HepG2 (cell line): ENCODE measurements at regions not wholly inside any gene's neighbourhood (a gene's known extent, or its start where the extent isn't known, plus 50 kb on each side); places are given as distances from the start of the nearest gene placed in this dataset.

Experiments used
- ATAC-seq: fragments of 200-7000 bp; cut with Tn5 transposase; 3 replicates; pipeline ENCODE4 v1.9.1; 2020; ENCODE audit warnings: mild to moderate bottlenecking, moderate library complexity
- BruUV-seq: library from RNA; stranded (reverse); fragments of 400-500 nt; replicated peaks from 2 replicates; lab custom pipeline; 2021; lab: Mats Ljungman, UMichigan
- CTCF ChIA-PET: fragments of 300-600 bp; formaldehyde crosslinking; extraction: SDS; loops from one replicate; lab custom pipeline; 2021; ENCODE audit warnings: low total read pairs, inconsistent platforms, low intra/inter-chr PET ratio; lab: Yijun Ruan, JAX
- POLR2A ChIA-PET: fragments of 350-600 bp; sonication (Branson Sonifier 250); formaldehyde crosslinking; loops from one replicate; lab custom pipeline; 2020; ENCODE audit warnings: antibody characterized with exemption, inconsistent platforms; lab: Yijun Ruan, JAX
- DNase-seq: peaks from one replicate; pipeline ENCODE4 v3.0.0-alpha.2; 2015; ENCODE audit warnings: low spot score
- FAIRE-seq: peaks from 3 replicates; lab custom pipeline; 2011; peaks lifted over from hg19 to GRCh38; lab: Jason Lieb, UNC
- H2AFZ ChIP-seq: one replicate; pipeline ENCODE4 v1.6.1; 2011; ENCODE audit warnings: low read length, inconsistent platforms
- H3K27ac ChIP-seq: fragments of 300-600 bp; 3 replicates; pipeline ENCODE4 v1.8.0; 2011; ENCODE audit warnings: mixed run types, mild to moderate bottlenecking, mixed read lengths, low read length, inconsistent platforms; ENCODE audit not compliant: insufficient read depth; ENCODE audit errors: extremely low read length
- H3K27me3 ChIP-seq, 2 experiments: fragments of 200-600 bp in 1 of 2; 2 replicates in 1 of 2; 3 replicates in 1 of 2; pipeline versions ENCODE4 v1.6.0 to v1.8.0; 2011; ENCODE audit warnings: low read length in 2 of 2, mild to moderate bottlenecking in 2 of 2, moderate library complexity in 2 of 2, inconsistent platforms in 1 of 2; ENCODE audit not compliant: insufficient read depth in 2 of 2, control insufficient read depth in 1 of 2
- H3K36me3 ChIP-seq, 2 experiments: fragments of 200-600 bp in 1 of 2; replicated peaks in 1 of 2; 2 replicates in 1 of 2; 3 replicates in 1 of 2; pipeline versions ENCODE4 v1.5.1 to v1.8.0; 2011; ENCODE audit warnings: low read length in 2 of 2, inconsistent platforms in 1 of 2; ENCODE audit not compliant: insufficient read depth in 2 of 2, control insufficient read depth in 1 of 2
- H3K4me1 ChIP-seq: 2 replicates; pipeline ENCODE4 v1.5.1; 2012; ENCODE audit warnings: low read length, inconsistent platforms; ENCODE audit not compliant: insufficient read depth
- H3K4me2 ChIP-seq: 2 replicates; pipeline ENCODE4 v1.6.0; 2011; ENCODE audit warnings: low read depth, low read length, inconsistent platforms
- H3K4me3 ChIP-seq, 3 experiments: fragments of 200-600 bp in 1 of 3; sonication (generic), shearing (Covaris generic) in 1 of 3; replicated peaks in 1 of 3; 2 replicates each; pipeline ENCODE4 v1.5.1; 2011 to 2016; ENCODE audit warnings: low read length in 3 of 3, inconsistent platforms in 2 of 3, low read depth in 2 of 3, mild to moderate bottlenecking in 2 of 3, control low read depth in 1 of 3, mixed read lengths in 1 of 3; ENCODE audit not compliant: insufficient read depth in 1 of 3
- H3K79me2 ChIP-seq: one replicate; pipeline ENCODE4 v1.6.1; 2011; ENCODE audit warnings: low read length, inconsistent platforms; ENCODE audit not compliant: insufficient read depth
- H3K9ac ChIP-seq: 2 replicates; pipeline ENCODE4 v1.6.0; 2011; ENCODE audit warnings: mild to moderate bottlenecking, low read depth, low read length, inconsistent platforms; ENCODE audit not compliant: insufficient read depth
- H3K9me3 ChIP-seq: 2 replicates; pipeline ENCODE4 v1.5.1; 2012; ENCODE audit warnings: mild to moderate bottlenecking, low read length
- H4K20me1 ChIP-seq: 2 replicates; pipeline ENCODE4 v1.6.0; 2011; ENCODE audit warnings: inconsistent platforms, mild to moderate bottlenecking, low read length, moderate library complexity; ENCODE audit not compliant: insufficient read depth
- BCL3 ChIP-seq: sonication (generic); formaldehyde crosslinking; IDR thresholded peaks from 2 replicates; pipeline ENCODE4 v1.5.1; 2020; ENCODE audit warnings: mild to moderate bottlenecking, missing genetic modification reagents, moderate library complexity
- CENPT ChIP-seq: sonication (generic); formaldehyde crosslinking; IDR thresholded peaks from 2 replicates; pipeline ENCODE4 v1.8.0; 2022; ENCODE audit warnings: low read depth, mild to moderate bottlenecking, moderate library complexity, missing genetic modification reagents
- DMAP1 ChIP-seq: IDR thresholded peaks from 2 replicates; pipeline ENCODE4 v1.6.1; 2016
- FOXO1 ChIP-seq: sonication (generic); formaldehyde crosslinking; IDR thresholded peaks from 2 replicates; pipeline ENCODE4 v1.4.0; 2020; ENCODE audit warnings: missing genetic modification reagents
- HNF1A ChIP-seq, 2 experiments: sonication (generic) in 1 of 2; formaldehyde crosslinking in 1 of 2; IDR thresholded peaks; 2 replicates each; pipeline versions ENCODE4 v1.4.0 to v1.6.1; 2016 to 2020; ENCODE audit warnings: borderline replicate concordance in 1 of 2, low read depth in 1 of 2, mild to moderate bottlenecking in 1 of 2, missing genetic modification reagents in 1 of 2
- KLF13 ChIP-seq: sonication (generic); formaldehyde crosslinking; IDR thresholded peaks from 2 replicates; pipeline ENCODE4 v1.4.0; 2020; ENCODE audit warnings: mild to moderate bottlenecking, missing genetic modification reagents
- NR2F1 ChIP-seq, 2 experiments: fragments of 450-650 bp in 1 of 2; formaldehyde crosslinking in 1 of 2; IDR thresholded peaks; 2 replicates each; pipeline versions ENCODE4 v1.5.0 to v1.6.1; 2016 to 2020; ENCODE audit warnings: mild to moderate bottlenecking in 1 of 2, missing compliant biosample characterization in 1 of 2, missing genetic modification reagents in 1 of 2, moderate library complexity in 1 of 2
- SCMH1 ChIP-seq: sonication (generic); formaldehyde crosslinking; IDR thresholded peaks from 2 replicates; pipeline ENCODE4 v1.9.0; 2021; ENCODE audit warnings: missing genetic modification reagents, mild to moderate bottlenecking, borderline replicate concordance
- ZFAT ChIP-seq: sonication (generic); formaldehyde crosslinking; conservative IDR thresholded peaks from 2 replicates; pipeline ENCODE4 v1.8.1; 2023; ENCODE audit warnings: missing genetic modification reagents, inconsistent platforms
- ZMAT5 ChIP-seq: sonication (generic); formaldehyde crosslinking; IDR thresholded peaks from 2 replicates; pipeline ENCODE4 v1.5.0; 2020; ENCODE audit warnings: mild to moderate bottlenecking, low read depth, missing genetic modification reagents, borderline replicate concordance
- ZNF367 ChIP-seq: sonication (generic); formaldehyde crosslinking; IDR thresholded peaks from 2 replicates; pipeline ENCODE4 v1.4.0; 2020; ENCODE audit warnings: missing genetic modification reagents, borderline replicate concordance
- WGBS: methylation state at CpG from one replicate; pipeline ENCODE4 v1.1.6; 2017; ENCODE audit warnings: low lambda C conversion rate; 5-methylcytosine and 5-hydroxymethylcytosine counted together
- in situ Hi-C: cut with HindIII; loops from 2 replicates; pipeline ENCODE4 v1.10.0; 2017; ENCODE audit warnings: low pct_unique_long_range_greater_than_20kb; ENCODE audit not compliant: extremely low pct_ligation_motif_present
- intact Hi-C: fragments of 100-400 bp; cut with micrococcal nuclease; formaldehyde crosslinking; loops from one replicate; pipeline ENCODE4 v1.10.0; 2022; ENCODE audit not compliant: unreplicated experiment

GRCh38 chr5:107123014-107123413, 547.7 kb downstream of the EFNA5 start:
- FAIRE-seq = no peak
- Histone ChIP-seq H3K4me2 (no peak overlapping the region), H3K9ac (no peak overlapping the region), H3K36me3 (no peaks in the 10 kb centered on the region), H3K27me3 (no peaks in the 10 kb centered on the region), H4K20me1 (no peaks in the 10 kb centered on the region), H3K4me1 (no peaks in the 10 kb centered on the region), H2AFZ (no peak overlapping the region), H3K27ac (no peak overlapping the region), H3K9me3 (no peaks in the 10 kb centered on the region), H3K79me2 (no peaks in the 10 kb centered on the region), H3K4me3 (no peak overlapping the region)
- intact Hi-C loops (no loop called here), in situ Hi-C loops (no loop called here)
- ChIA-PET POLR2A (no interaction called here), CTCF (no interaction called here)
- 3% methylated on average over 2 of the region's 2 CpGs for WGBS
- DNase-seq = no peak
- BruUV-seq = no TSS peak
- no peak for ATAC-seq
- no peak for TF ChIP-seq DMAP1 (CRISPR knock-in tag)

- 0% methylated on average over 3 of the region's 3 CpGs for WGBS
- in situ Hi-C loops (no loop called here), intact Hi-C loops (no loop called here)
- Histone ChIP-seq H3K27me3 (no peaks in the 10 kb centered on the region), H4K20me1 (no peaks in the 10 kb centered on the region), H3K4me3 (no peak overlapping the region), H3K36me3 (no peaks in the 10 kb centered on the region), H3K9me3 (no peaks in the 10 kb centered on the region), H3K4me1 (no peaks in the 10 kb centered on the region), H3K9ac (no peak overlapping the region), H3K4me2 (no peak overlapping the region), H2AFZ (no peak overlapping the region), H3K27ac (no peak overlapping the region), H3K79me2 (no peaks in the 10 kb centered on the region)
- no peak for ATAC-seq
- no peak for FAIRE-seq
- no TSS peak for BruUV-seq
- DNase-seq = no peak
- CTCF ChIA-PET = no interaction called here
- POLR2A ChIA-PET = no interaction called here
- TF ChIP-seq HNF1A (IDR thresholded peaks at IDR 0.05; ENCODE audit: low read depth) (no peak), HNF1A (CRISPR knock-in tag; IDR thresholded peaks at IDR 0.05; ENCODE audit: borderline replicate concordance) (no peak), ZNF367 (CRISPR knock-in tag) (no peak), ZMAT5 (CRISPR knock-in tag) (no peak), CENPT (no peak), NR2F1 (CRISPR knock-in tag; IDR thresholded peaks at IDR 0.05) (no peak), SCMH1 (CRISPR knock-in tag) (no peak), BCL3 (no peak), FOXO1 (CRISPR knock-in tag) (no peak), ZFAT (CRISPR knock-in tag) (no peak), KLF13 (CRISPR knock-in tag) (no peak)
Measured at GRCh38 chr5:107121793-107122519, 548.8 kb downstream of the EFNA5 start.
